ENCODE measurements at regions not wholly inside any gene's neighbourhood (a gene's known extent, or its start where the extent isn't known, plus 50 kb on each side); places are given as distances from the start of the nearest gene placed in this dataset.

- no peak overlapping the region for H3K4me3 Mint-ChIP-seq (ENCODE audit: unreplicated experiment)
Measured at GRCh38 chrX:84724576-84724975, 222.3 kb upstream of the HDX start.

GRCh38 chrX:84729408-84729807 lies 227.2 kb upstream of the HDX start:
- H3K4me1 Mint-ChIP-seq (ENCODE audit: unreplicated experiment) = no peaks in the 10 kb centered on the region
- no peak for TF ChIP-seq CTCF (IDR thresholded peaks at IDR 0.05; ENCODE audit: unreplicated experiment)
- no peaks in the 10 kb centered on the region for H3K9me3 Mint-ChIP-seq (ENCODE audit: unreplicated experiment)
- H3K27ac Mint-ChIP-seq (ENCODE audit: unreplicated experiment) = no peak overlapping the region
- H3K27me3 Mint-ChIP-seq (ENCODE audit: unreplicated experiment) = no peaks in the 10 kb centered on the region
- no peak for DNase-seq (ENCODE audit: low spot score)
- H3K4me3 Mint-ChIP-seq (ENCODE audit: unreplicated experiment) = no peak overlapping the region
- H3K36me3 Mint-ChIP-seq (ENCODE audit: low read depth, unreplicated experiment) = no peaks in the 10 kb centered on the region

More at GRCh38 chrX:84724576-84724975, 222.3 kb upstream of the HDX start:
- no peaks in the 10 kb centered on the region for H3K9me3 Mint-ChIP-seq (ENCODE audit: unreplicated experiment)
- H3K36me3 Mint-ChIP-seq (ENCODE audit: low read depth, unreplicated experiment) = no peaks in the 10 kb centered on the region
- no peaks in the 10 kb centered on the region for H3K27me3 Mint-ChIP-seq (ENCODE audit: unreplicated experiment)
- no peak overlapping the region for H3K27ac Mint-ChIP-seq (ENCODE audit: unreplicated experiment)
- H3K4me1 Mint-ChIP-seq (ENCODE audit: unreplicated experiment) = no peaks in the 10 kb centered on the region
- no peak for DNase-seq (ENCODE audit: low spot score)
- TF ChIP-seq CTCF (IDR thresholded peaks at IDR 0.05; ENCODE audit: unreplicated experiment) = no peak

- Mint-ChIP-seq H3K4me3 (ENCODE audit: unreplicated experiment) (no peak overlapping the region), H3K4me1 (ENCODE audit: unreplicated experiment) (no peaks in the 10 kb centered on the region), H3K27ac (ENCODE audit: unreplicated experiment) (no peak overlapping the region), H3K36me3 (ENCODE audit: low read depth, unreplicated experiment) (no peaks in the 10 kb centered on the region), H3K27me3 (ENCODE audit: unreplicated experiment) (no peaks in the 10 kb centered on the region), H3K9me3 (ENCODE audit: unreplicated experiment) (no peaks in the 10 kb centered on the region)
- peak; percentile 42 for TF ChIP-seq CTCF (IDR thresholded peaks at IDR 0.05; ENCODE audit: unreplicated experiment)
- DNase-seq (ENCODE audit: low spot score) = peak; percentile 3
Measured at GRCh38 chrX:84729809-84730208, 227.6 kb upstream of the HDX start.

- Mint-ChIP-seq H3K27me3 (ENCODE audit: unreplicated experiment) (no peaks in the 10 kb centered on the region), H3K9me3 (ENCODE audit: unreplicated experiment) (no peaks in the 10 kb centered on the region), H3K4me1 (ENCODE audit: unreplicated experiment) (no peaks in the 10 kb centered on the region), H3K4me3 (ENCODE audit: unreplicated experiment) (no peak overlapping the region), H3K36me3 (ENCODE audit: low read depth, unreplicated experiment) (no peaks in the 10 kb centered on the region), H3K27ac (ENCODE audit: unreplicated experiment) (no peak overlapping the region)
- no peak for DNase-seq (ENCODE audit: low spot score)
- TF ChIP-seq CTCF (IDR thresholded peaks at IDR 0.05; ENCODE audit: unreplicated experiment) = no peak
Measured at GRCh38 chrX:84735025-84735424, 232.8 kb upstream of the HDX start.

GRCh38 chrX:84737471-84737871 lies 235.2 kb upstream of the HDX start:
- Mint-ChIP-seq H3K27ac (ENCODE audit: unreplicated experiment) (no peak overlapping the region), H3K9me3 (ENCODE audit: unreplicated experiment) (no peaks in the 10 kb centered on the region), H3K36me3 (ENCODE audit: low read depth, unreplicated experiment) (no peaks in the 10 kb centered on the region), H3K27me3 (ENCODE audit: unreplicated experiment) (no peaks in the 10 kb centered on the region), H3K4me1 (ENCODE audit: unreplicated experiment) (no peaks in the 10 kb centered on the region), H3K4me3 (ENCODE audit: unreplicated experiment) (no peak overlapping the region)
- DNase-seq (ENCODE audit: low spot score) = no peak
- TF ChIP-seq CTCF (IDR thresholded peaks at IDR 0.05; ENCODE audit: unreplicated experiment) = no peak

Measured in endothelial cell (in vitro differentiated cells).